Fibroblast of lung (primary cell): ENCODE measurements at regions not wholly inside any gene's neighbourhood (a gene's known extent, or its start where the extent isn't known, plus 50 kb on each side); places are given as distances from the start of the nearest gene placed in this dataset.

Source experiments
- DNase-seq, 2 donors: peaks; one replicate each; pipeline versions ENCODE4 v3.0.0 to v3.0.0-alpha.2; 2010; ENCODE audit warnings: low read depth in 2 of 2
- H2AFZ ChIP-seq: 2 replicates; pipeline ENCODE4 v1.5.1; 2012; ENCODE audit warnings: low read length, control low read depth, inconsistent platforms
- H3K27ac ChIP-seq: 2 replicates; pipeline ENCODE4 v1.5.1; 2011; ENCODE audit warnings: low read length, control low read depth; ENCODE audit not compliant: insufficient read depth
- H3K27me3 ChIP-seq: 2 replicates; pipeline ENCODE4 v1.5.1; 2011; ENCODE audit warnings: mild to moderate bottlenecking, low read length; ENCODE audit not compliant: control insufficient read depth, insufficient read depth
- H3K36me3 ChIP-seq: 2 replicates; pipeline ENCODE4 v1.5.1; 2011; ENCODE audit warnings: low read length; ENCODE audit not compliant: control insufficient read depth, insufficient read depth
- H3K4me1 ChIP-seq: 2 replicates; pipeline ENCODE4 v1.5.1; 2011; ENCODE audit warnings: low read length; ENCODE audit not compliant: control insufficient read depth, insufficient read depth; ENCODE audit errors: extremely low read depth
- H3K4me2 ChIP-seq: 2 replicates; pipeline ENCODE4 v1.5.1; 2011; ENCODE audit warnings: low read length, control low read depth; ENCODE audit not compliant: insufficient read depth; ENCODE audit errors: extremely low read depth
- H3K4me3 ChIP-seq, 4 experiments: fragments of 200-600 bp in 1 of 4; sonication (generic) in 1 of 4; replicated peaks in 1 of 4; 2 replicates each; pipeline ENCODE4 v1.5.1; 2011 to 2016; ENCODE audit warnings: low read length in 4 of 4, low read depth in 3 of 4, mild to moderate bottlenecking in 3 of 4, control low read depth in 2 of 4, inconsistent platforms in 1 of 4, mixed read lengths in 1 of 4; ENCODE audit not compliant: insufficient read depth in 1 of 4; ENCODE audit errors: control extremely low read depth in 1 of 4
- H3K79me2 ChIP-seq: 2 replicates; pipeline ENCODE4 v1.5.1; 2012; ENCODE audit warnings: mild to moderate bottlenecking, low read length, inconsistent platforms; ENCODE audit not compliant: control insufficient read depth, insufficient read depth
- H3K9ac ChIP-seq: 2 replicates; pipeline ENCODE4 v1.5.1; 2011; ENCODE audit warnings: mild to moderate bottlenecking, low read length, control low read depth; ENCODE audit not compliant: insufficient read depth
- H3K9me3 ChIP-seq: 2 replicates; pipeline ENCODE4 v1.5.1; 2012; ENCODE audit warnings: low read depth, low read length; ENCODE audit not compliant: control insufficient read depth, insufficient read depth
- H4K20me1 ChIP-seq: 2 replicates; pipeline ENCODE4 v1.5.1; 2011; ENCODE audit warnings: low read length; ENCODE audit not compliant: control insufficient read depth, insufficient read depth; ENCODE audit errors: extremely low read depth
- EZH2 ChIP-seq: IDR thresholded peaks from 2 replicates; pipeline ENCODE4 v1.5.1; 2012; ENCODE audit warnings: low read length, control low read depth, mild to moderate bottlenecking; ENCODE audit errors: missing control alignments
- TF ChIP-seq, protein P1 (sequence below), 2 donors: IDR thresholded peaks in 1 of 2; conservative IDR thresholded peaks in 1 of 2; 1 replicate in 1 of 2; 2 replicates in 1 of 2; pipeline ENCODE4 v1.5.1; 2011 to 2012; ENCODE audit warnings: low read length in 2 of 2, control low read depth in 1 of 2, inconsistent platforms in 1 of 2, low read depth in 1 of 2, mild to moderate bottlenecking in 1 of 2

DNA sequence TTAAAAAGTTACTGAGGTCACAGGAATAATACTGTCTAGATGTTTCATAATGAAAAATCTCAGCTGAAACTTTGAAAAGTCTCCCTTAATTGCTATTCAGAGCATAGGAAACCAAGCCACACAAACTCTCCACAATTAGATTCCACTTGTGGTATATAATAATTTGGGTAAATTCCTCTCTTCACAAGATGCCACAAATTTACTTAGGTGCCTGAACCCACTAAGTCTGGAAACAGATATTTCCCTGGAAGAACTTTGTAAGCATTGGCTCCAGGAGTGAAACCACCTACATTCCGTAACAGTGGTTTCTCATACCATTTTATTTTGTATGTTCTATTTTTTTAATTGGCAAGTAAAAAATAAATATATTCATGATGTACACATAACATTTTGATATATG lies 493.4 kb downstream of the SEMA3D start:
- Histone ChIP-seq H3K27ac (no peak overlapping the region), H3K4me2 (no peak overlapping the region), H4K20me1 (no peaks in the 10 kb centered on the region), H3K27me3 (no peaks in the 10 kb centered on the region), H2AFZ (no peak overlapping the region), H3K36me3 (no peaks in the 10 kb centered on the region), H3K4me1 (no peaks in the 10 kb centered on the region), H3K79me2 (no peaks in the 10 kb centered on the region), H3K4me3 (no peak overlapping the region), H3K9ac (no peak overlapping the region), H3K9me3 (no peaks in the 10 kb centered on the region)
- TF ChIP-seq EZH2: no peak
- TF ChIP-seq, protein P1, sequence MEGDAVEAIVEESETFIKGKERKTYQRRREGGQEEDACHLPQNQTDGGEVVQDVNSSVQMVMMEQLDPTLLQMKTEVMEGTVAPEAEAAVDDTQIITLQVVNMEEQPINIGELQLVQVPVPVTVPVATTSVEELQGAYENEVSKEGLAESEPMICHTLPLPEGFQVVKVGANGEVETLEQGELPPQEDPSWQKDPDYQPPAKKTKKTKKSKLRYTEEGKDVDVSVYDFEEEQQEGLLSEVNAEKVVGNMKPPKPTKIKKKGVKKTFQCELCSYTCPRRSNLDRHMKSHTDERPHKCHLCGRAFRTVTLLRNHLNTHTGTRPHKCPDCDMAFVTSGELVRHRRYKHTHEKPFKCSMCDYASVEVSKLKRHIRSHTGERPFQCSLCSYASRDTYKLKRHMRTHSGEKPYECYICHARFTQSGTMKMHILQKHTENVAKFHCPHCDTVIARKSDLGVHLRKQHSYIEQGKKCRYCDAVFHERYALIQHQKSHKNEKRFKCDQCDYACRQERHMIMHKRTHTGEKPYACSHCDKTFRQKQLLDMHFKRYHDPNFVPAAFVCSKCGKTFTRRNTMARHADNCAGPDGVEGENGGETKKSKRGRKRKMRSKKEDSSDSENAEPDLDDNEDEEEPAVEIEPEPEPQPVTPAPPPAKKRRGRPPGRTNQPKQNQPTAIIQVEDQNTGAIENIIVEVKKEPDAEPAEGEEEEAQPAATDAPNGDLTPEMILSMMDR (conservative IDR thresholded peaks at IDR 0.05 in 1 of 2, IDR thresholded peaks at IDR 0.05 in 1 of 2; ENCODE audit: low read depth in 1 of 2, low read length in 2 of 2): no peak
- peak in 1 of 2 donors; percentile 89 for DNase-seq

DNA sequence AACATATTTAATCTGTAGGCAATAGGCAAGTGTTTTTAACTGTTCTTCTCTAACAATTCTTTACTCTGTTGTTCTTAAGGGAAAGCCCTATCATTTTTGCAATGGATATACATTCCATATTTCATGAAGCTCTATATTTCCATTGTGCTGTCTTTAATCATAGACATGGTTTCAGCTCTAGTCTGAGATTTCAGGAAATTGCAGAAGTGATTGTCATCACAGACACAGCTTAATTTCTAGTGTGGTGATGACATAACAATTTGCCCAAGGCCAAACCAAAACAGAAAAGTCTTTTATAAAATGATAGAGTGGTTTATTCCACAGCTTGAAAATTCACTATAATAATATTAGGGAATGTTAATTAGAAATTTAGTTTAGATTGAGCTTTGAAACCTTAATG lies 494.1 kb upstream of the SEMA3A start:
- Histone ChIP-seq H3K9ac (no peak overlapping the region), H3K4me3 (no peak overlapping the region), H4K20me1 (no peaks in the 10 kb centered on the region), H3K27me3 (no peaks in the 10 kb centered on the region), H2AFZ (no peak overlapping the region), H3K4me2 (no peak overlapping the region), H3K36me3 (no peaks in the 10 kb centered on the region), H3K27ac (no peak overlapping the region), H3K4me1 (no peaks in the 10 kb centered on the region), H3K79me2 (no peaks in the 10 kb centered on the region), H3K9me3 (no peaks in the 10 kb centered on the region)
- no peak for TF ChIP-seq EZH2
- TF ChIP-seq, protein P1 (conservative IDR thresholded peaks at IDR 0.05 in 1 of 2, IDR thresholded peaks at IDR 0.05 in 1 of 2; ENCODE audit: low read depth in 1 of 2, low read length in 2 of 2): no peak
- DNase-seq: peak in 1 of 2 donors; percentile 65

DNA sequence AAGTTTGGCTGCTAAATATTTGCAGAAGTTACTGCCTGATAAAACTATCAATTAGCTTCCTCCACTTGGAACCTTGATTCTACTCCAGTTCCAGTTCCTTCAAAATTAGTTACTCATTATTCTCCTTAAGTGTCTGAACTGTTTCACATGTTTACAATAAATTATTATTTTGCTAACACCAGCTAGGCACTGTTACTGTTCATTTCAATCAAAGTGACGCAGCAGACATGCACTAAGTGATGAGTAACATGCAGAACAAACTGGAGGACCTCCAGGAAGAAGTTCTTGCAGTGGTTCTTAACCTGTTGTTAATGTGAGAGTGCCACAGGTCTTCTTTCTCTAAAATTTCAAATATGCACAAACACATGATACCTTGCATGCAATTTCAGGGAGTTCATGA lies 491.8 kb upstream of the SEMA3A start:
- no peaks in the 10 kb centered on the region for H4K20me1 ChIP-seq
- H3K4me1 ChIP-seq: no peaks in the 10 kb centered on the region
- peak in 1 of 2 donors; percentile 48 for DNase-seq
- H3K36me3 ChIP-seq: no peaks in the 10 kb centered on the region
- H3K79me2 ChIP-seq: no peaks in the 10 kb centered on the region
- H2AFZ ChIP-seq: no peak overlapping the region
- H3K4me2 ChIP-seq: no peak overlapping the region
- no peak overlapping the region for H3K9ac ChIP-seq
- H3K9me3 ChIP-seq: no peaks in the 10 kb centered on the region
- no peak overlapping the region for H3K27ac ChIP-seq
- no peak overlapping the region for H3K4me3 ChIP-seq
- TF ChIP-seq, protein P1 (conservative IDR thresholded peaks at IDR 0.05 in 1 of 2, IDR thresholded peaks at IDR 0.05 in 1 of 2; ENCODE audit: low read depth in 1 of 2, low read length in 2 of 2): no peak
- no peak for TF ChIP-seq EZH2
- H3K27me3 ChIP-seq: no peaks in the 10 kb centered on the region
